Myocyte (in vitro differentiated cells): ENCODE measurements at regions not wholly inside any gene's neighbourhood (a gene's known extent, or its start where the extent isn't known, plus 50 kb on each side); places are given as distances from the start of the nearest gene placed in this dataset.
"Not testable (repeated sequence)": the region's sequence is repeated elsewhere in the genome, so short reads cannot be mapped to it uniquely, and the experiment has no call there.

Experiments
- DNase-seq: peaks from one replicate; pipeline ENCODE4 v3.0.0-alpha.2; 2012; ENCODE audit warnings: low read depth

DNA sequence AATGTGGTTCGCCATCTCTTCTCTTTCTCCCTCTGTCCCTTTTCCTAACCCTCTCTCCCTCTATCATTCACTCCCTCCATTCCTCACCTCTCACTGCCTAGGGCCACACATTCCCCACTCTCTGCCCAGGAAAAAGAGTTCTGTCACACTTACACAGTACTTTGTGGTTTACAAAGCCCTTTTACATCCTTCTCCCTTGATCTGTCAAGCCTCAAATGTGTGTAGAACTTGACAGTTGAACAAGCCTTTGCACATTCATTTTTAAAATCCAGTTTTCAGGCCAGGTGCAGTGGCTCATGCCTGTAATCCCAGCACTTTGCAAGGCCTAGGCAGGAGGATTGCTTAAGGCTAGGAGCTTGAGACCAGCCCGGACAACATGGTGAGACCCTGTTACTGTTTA, 156.3 kb downstream of the VSIG4 start:
- no peak for DNase-seq

DNA sequence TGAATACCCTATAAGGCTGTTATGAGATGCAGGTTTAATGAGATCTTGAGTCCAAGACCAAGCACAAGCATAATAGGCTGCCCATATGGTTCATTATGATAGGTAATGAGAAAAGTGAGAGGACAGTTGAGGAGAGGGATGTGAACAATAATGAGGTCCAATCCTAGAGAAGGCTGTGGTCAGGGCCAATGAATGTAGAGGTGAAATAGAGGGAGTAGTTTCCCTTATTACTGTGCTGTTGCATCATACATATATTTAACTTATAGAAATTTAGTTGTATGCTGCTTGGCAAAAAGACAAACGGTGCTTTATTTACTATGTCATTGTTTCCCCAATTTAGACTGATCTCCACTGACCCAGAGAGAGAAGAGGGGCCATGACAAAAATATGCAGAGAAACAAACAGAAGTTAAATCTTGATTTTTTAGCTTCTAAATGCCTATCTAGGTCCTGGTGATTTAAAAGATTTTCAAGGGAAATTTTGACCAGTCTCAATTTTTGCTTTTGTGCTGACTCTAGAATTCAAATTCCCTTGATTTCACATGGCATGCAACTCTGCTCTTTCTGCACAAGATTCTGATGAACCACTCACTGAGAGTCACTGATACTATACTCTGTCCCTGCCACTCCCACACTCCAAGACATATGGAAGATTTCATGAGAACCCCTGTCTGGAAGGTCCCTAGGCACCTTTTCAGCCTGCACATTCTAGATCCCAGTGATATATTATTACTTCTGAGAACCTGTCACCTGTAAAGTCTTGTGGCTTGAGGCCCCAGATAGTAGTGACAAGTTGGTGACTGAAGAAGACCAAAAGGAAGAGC, 159.7 kb downstream of the VSIG4 start:
- no peak for DNase-seq

DNA sequence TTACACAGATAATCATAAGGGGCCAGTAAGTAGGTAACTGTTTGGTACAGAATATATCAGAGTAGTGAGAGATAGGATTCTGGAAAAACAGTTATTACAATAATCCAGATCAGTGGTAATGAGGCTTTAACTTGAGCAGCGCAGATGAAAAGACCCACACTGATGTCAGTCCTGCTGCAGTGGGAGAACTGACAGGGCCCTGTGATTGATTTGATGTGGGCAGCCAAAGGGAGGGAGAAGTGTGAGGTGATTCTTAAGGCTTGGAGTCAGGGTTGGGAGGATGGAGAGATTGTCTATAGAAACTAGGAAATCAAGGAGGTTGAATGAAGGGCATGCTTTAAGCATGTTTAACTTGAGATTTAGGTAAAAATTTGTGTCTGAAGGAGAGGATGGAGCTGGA, 161.4 kb downstream of the VSIG4 start:
- no peak for DNase-seq

DNA sequence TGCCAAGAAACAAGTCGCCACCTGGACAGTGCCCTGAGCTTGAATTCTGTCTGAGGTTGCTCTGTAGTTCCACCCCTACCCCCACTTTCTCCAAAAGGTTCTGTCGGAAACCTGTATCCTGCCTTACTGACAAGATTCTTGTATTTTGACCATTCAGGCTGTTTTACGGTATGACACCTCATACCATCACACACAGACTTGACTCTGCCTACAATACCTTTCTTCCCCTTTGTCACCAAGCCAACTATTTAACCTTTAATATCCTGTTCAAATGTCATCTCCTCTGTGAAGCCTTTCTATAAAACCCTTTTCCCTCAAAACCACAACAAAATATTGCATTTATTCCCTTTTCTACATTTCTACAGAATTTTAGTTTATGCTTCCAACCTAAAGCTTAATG, 161.9 kb downstream of the VSIG4 start:
- DNase-seq, result no peak

DNA sequence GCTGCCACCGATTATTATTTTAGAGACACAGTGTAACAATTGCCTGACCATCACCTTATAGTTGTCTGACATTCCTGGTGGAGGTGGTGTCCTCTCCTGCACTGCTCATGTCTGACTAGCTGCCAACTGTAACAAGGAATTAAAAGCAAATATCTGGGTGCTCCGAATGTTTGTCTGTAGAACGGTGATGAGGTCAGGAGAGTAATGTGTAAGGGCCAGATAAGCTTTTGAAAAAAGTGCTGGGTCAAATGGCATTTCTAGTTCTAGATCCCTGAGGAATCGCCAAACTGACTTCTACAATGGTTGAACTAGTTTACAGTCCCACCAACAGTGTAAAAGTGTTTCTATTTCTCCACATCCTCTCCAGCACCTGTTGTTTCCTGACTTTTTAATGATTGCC, 164.3 kb downstream of the VSIG4 start:
- DNase-seq, result not testable (repeated sequence)

DNA sequence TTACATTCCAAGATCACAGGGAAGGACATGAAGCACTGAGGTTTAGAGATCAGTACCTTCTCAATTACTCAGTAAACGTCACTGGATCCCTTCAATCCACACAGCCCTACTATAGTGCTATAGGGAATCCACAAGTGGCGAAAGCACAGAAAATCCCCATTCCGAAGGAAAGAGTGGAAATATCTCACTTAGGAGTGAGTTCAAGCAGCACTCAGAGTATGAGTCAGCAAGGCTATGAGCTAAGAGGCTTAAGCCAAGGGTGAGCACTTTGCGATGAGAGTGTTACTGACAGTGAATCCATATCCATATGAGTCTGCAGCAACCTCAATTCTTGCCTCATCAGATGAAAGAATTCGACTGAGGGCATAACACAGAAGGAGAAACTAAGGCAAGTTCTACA, 165.1 kb downstream of the VSIG4 start:
- no peak for DNase-seq

DNA sequence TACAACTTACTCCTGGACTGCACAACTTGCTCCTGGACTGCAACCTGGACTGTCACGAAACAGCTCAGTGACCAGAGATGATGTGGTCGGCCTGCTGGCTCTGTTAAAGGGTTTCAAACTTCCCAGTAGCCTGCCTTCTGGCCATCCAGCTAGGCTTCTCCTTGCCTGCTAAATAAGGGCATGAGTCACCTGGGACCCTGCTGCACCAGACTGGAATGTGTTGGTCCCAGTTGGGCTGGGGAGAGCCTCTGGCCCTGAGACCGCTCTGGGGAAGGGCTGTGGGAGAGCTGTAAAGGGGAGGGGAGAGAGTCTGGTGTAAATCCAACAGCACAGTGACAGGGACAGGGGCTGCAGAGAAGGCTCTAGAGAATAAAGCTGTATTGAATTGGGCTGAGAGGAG, 165.8 kb downstream of the VSIG4 start:
- DNase-seq, result no peak

DNA sequence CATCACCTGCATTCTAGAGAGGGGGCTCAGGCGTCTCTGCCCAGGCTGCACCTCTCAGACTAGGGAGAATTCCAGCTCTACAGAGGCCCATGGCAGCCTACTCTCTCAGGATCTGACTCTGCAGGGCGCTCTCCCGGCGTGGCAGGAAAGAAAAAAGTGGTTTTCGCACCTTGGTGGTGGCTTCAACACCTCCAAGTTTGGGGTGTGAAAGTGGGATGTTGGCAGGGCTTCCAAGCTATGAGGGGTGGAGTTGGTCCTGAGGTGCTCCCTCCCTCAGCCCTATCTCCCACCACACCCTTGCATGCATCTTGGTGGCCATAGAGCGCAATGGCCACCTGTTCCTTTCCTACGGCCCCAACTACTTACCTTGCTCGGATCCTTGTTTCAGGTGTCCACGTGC, 166.5 kb downstream of the VSIG4 start:
- no peak for DNase-seq

DNA sequence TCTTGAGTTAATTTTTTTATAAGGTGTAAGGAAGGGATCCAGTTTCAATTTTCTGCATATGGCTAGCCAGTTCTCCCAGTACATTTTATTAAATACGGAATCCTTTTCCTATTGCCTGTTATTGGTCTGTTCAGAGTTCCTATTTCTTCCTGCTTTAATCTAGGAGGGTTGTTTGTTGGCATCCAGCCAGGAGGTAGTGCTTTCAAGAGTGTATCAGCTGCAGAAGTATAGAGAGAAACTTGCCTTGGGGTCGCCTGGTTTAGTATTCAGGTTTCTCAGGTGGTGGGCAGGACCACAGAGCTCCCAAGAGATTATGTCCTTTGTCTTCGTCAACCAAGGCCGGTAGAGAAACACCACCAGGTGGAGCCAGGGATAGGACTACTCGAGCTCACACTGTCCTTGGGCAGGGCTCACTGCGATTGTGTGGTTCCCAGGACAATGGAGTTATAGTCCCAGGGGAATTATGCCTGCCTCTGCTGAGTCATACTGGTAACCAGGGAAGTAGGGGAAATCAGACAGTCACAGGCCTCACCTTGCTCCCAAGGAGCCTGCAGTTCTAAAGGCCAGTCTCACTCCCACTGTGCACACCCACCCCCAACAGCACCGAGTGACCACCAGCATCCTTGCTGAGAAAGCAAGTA, 168.1 kb downstream of the VSIG4 start:
- DNase-seq, result no peak

DNA sequence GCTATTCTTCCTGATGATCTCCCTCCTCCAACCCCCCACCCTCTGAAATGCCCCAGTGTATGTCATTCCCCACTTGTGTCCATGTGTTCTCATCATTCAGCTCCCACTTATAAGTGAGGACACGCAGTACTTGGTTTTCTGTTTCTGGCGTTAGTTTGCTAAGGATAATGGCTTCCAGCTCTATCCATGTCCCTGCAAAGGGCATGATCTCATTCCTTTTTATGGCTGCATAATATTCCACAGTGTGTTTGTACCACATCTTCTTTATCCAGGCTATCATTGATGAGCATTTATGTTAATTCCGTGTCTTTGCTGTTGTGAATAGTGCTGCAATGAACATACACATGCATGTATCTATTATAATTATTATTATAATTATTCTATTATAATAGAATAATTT, 169.3 kb downstream of the VSIG4 start:
- DNase-seq, result not testable (repeated sequence)

DNA sequence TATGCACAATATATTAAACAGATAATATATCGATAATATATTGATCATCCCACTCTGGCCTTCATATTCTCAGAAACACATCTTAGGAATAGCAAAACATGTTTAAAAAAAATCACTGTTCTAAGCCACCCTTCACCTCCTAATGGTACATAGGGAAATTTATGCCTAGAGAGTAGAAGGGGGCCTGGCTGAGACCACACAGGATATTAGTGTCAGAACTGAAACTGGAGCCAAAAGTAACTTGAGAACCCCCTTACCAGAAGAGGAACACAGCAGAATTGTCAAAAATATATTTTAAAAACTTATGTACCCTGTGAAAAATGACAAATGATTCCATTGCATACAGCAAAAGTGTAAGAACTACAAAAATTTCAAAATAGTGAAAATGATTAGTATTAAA, 173.1 kb downstream of the VSIG4 start:
- DNase-seq, result no peak

DNA sequence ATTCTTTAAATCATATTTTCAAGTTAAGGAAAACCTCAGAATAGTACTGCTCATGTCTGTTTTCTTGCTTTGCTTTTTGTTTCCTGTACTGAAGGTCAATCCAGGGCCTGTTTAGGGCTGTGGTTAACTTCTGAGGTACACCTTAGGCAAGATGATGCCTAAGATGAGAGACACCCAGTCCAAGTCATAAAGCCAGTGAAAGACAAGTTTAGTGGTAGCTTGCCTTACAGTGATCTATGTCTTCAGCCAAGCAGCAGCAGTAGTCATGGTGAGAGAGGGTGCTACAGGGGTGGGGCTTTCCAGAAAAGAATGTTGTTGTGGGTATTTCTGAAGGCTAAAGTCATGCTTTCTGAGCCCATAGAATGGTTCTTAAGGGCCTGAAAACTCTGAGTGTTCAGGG, 173.7 kb downstream of the VSIG4 start:
- no peak for DNase-seq

DNA sequence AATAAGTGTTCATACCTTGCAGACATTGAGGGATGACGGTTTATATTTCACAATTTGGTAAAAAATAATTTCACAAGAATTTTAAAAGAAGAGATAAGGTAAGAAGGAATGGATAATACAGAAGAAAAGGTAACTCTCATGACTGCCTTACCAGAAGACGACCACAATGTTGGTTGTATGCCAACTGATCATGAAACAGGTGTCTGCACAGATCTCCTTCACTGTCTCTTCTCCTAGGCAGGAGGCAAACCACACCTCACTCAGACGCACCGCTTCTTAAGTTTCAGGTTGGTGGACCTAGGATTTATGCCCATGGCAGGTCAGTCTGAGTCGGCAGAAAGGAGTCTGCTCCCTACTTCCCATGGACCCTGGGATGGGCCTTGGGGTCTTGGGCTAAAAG, 177.2 kb downstream of the VSIG4 start:
- DNase-seq, result no peak

DNA sequence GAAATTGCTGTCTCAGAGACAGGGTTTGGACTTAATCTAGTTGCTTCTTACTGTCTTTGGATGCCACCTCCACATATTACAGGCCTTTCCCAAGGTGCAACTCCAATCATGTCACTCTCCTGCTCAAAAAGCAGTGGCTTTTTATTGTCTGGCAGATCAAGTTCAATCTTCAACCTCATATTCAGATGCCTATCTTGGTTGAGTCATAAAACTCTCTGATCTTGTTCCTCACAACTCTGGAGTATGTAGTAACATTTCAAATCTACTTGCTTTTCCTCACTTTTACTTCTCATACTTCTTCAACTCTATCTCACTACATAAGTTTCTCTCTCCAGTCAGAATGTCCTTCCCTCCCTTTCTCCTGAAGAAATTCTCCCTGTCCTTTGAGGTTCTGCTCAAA, 180.6 kb downstream of the VSIG4 start:
- no peak for DNase-seq

DNA sequence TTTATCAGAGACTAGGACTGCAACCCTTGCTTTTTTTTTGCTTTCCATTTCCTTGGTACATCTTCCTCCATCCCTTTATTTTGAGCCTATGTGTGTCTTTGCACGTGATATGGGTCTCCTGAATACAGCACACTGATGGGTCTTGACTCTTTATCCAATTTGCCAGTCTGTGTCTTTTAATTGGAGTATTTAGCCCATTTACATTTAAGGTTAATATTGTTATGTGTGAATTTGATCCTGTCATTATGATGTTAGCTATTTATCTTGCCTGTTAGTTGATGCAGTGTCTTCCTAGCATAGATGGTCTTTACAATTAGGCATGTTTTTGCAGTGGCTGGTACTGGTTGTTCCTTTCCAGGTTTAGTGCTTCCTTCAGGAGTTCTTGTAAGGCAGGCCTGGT, 185.4 kb downstream of the VSIG4 start:
- not testable (repeated sequence) for DNase-seq

DNA sequence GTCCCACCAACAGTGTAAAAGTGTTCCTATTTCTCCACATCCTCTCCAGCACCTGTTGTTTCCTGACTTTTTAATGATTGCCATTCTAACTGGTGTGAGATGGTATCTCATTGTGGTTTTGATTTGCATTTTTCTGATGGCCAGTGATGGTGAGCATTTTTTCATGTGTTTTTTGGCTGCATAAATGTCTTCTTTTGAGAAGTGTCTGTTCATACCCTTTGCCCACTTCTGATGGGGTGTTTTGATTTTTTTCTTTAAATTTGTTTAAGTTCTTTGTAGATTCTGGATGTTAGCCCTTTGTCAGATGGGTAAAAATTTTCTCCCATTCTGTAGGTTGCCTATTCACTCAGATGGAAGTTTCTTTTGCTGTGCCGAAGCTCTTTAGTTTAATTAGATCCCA, 183.9 kb downstream of the MSN start:
- DNase-seq, result not testable (repeated sequence)

DNA sequence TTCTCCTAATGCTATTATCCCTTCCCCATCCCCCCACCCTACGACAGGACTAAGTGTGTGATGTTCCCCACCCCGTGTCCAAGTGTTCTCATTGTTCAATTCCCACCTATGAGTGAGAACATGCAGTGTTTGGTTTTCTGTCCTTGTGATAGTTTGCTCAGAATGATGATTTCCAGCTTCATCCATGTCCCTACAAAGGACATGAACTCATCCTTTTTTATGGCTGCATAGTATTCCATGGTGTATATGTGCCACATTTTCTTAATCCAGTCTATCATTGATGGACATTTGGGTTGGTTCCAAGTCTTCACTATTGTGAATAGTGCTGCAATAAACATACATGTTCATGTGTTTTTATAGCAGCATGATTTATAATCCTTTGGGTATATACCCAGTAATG, 183.4 kb downstream of the MSN start:
- DNase-seq, result not testable (repeated sequence)

DNA sequence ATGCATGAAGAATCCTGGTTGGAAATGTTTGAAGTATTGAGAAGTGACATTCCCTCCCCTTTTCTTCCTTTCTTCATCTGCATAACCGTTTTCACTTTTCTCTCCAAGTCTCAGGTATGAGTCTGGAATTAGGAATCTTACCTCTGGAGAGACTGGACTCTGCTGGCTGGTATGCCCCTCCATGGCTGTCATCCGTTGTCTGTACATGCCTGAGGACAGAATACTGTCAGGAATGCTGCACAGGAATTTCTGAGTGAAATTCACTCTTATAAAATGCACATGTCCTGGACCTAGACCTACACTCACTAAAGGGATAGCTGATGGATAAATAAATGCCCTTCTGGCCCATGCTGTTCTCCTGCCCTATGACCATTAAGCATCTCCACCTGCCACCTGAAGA, 179.5 kb downstream of the MSN start:
- DNase-seq, result no peak

DNA sequence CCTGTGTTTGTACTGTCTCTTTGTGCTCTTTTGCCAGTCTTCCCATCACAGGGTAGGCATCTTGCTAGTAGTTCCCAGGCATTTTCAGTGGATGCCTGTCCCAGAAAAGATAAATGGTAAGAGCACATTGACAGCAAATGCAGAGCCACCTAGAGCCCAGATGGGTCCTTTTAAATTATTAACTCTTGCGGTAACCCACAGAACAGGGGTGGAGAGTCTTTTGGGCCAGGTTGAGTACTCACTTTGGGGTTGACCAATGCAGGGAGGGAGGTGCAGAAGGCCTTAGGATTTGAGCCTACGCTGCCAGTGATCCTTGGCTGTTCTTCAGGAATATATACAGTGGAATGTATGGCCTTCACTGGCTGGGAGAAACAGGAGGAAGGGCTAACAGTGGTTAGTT, 173.8 kb downstream of the MSN start:
- no peak for DNase-seq

DNA sequence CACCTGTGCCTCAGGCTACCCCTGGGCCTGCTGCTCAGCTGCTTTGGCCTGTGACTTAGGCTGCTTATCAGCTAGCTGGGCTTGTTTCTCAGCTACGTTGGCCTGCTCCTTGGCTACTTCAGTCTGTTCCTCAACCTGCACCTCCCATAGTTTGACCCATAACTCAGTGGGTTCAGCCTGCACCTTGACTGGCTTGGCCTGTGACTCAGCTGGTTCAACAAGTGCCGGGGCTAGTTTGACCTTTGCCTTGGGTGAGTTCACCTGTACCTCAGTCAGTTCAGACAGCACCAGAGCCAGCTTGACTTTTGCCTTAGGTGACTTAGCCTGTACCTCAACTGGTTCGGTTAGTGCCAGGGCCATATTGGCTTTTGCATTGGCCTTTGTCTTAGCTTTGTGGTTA, 171.2 kb downstream of the MSN start:
- DNase-seq, result no peak

DNA sequence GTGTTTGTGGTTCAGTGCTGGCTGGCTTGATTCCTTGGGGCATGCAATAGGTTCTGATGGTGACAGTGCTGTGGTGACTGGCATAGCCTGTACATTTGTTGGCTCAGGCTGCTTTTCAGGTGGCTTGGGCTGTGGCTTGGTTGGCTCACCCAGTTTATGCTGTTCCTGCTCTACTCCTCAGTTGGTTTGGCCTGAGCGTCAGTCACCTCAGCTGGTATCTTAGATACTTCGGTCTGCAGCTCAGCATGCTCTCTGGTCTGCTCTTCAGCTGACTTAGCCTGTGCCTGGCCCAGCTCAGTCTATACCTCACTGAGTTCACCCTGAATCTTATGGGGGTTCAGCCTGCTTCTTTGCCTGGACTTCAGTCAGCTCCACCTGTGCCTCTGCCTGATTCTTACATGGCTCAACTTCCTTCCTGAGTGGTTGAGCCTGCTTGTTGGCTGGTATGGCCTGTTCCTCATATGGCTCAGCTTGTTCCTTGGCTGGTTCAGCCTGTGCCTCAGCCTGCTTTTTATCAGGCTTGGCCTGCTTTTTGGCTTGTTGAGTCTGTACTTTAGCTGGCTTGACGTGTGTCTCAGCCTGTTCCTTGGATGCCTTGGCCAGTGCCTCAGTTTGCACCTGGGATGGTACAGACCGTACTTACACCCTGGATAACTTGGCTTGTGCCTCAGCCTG, 170.6 kb downstream of the MSN start:
- DNase-seq, result no peak

DNA sequence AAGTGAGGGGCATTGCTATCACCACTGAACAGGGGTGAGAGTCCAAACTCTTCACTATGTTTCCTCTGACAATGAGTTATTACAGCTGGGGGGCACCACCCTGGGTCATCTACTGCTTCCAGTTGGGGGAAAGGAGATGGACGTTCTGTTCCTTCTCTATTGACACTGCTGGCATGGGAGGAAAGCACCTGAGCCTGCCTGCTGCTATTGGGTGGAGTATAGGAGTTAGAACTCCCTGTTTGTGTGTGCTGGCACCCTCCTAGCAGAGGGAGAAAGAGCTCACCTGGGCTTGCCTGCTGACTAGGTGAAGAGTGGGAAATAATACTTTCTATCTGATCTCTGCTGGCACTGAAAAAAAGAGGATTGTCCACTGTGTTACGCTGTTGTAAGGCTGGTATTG, 163.8 kb downstream of the MSN start:
- DNase-seq, result no peak

DNA sequence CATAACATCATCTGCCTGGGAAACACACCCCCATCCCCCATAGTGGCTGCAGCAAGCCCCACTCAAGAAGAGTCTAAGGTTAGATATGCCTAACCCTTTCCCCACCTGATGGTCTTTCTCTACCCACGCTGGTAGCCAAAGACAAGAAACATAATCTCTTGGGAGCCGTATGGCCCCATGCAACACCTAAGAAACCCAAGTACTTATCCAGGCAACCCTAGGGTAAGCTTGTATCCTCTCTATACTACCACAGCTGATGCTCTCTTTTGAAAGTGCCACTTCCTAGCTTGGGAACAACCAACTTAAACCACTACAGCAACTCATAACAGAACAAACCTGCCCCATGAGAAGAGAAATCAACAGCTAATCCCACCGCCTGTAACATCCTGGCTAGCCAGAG, 161.1 kb downstream of the MSN start:
- DNase-seq, result no peak
